Esophagus squamous epithelium (tissue), 5 donors: ENCODE measurements at regions not wholly inside any gene's neighbourhood (a gene's known extent, or its start where the extent isn't known, plus 50 kb on each side); places are given as distances from the start of the nearest gene placed in this dataset.
A peak's percentile ranks its signal among the peaks of the same experiment; 100 is the strongest.
"Not testable (repeated sequence)": the region's sequence is repeated elsewhere in the genome, so short reads cannot be mapped to it uniquely, and the experiment has no call there.

Source experiments
- DNase-seq: peaks from one replicate; lab custom pipeline; 2025; lab: John Stamatoyannopoulos, UW
- H3K27ac ChIP-seq, 4 donors: fragments of 200-600 bp; sonication (generic); one replicate each; pipeline ENCODE4 v1.5.1; 2016 to 2019; ENCODE audit warnings: mild to moderate bottlenecking in 1 of 4
- H3K27me3 ChIP-seq, 4 donors: fragments of 200-600 bp; sonication (generic); 1 replicate in 3 of 4; 2 replicates in 1 of 4; pipeline versions ENCODE4 v1.5.1 to v1.6.0; 2017 to 2021; ENCODE audit warnings: antibody characterized with exemption in 1 of 4
- H3K36me3 ChIP-seq, 3 donors: fragments of 200-600 bp; sonication (generic); one replicate each; pipeline ENCODE4 v1.5.1; 2016 to 2019
- H3K4me1 ChIP-seq, 3 donors: fragments of 200-600 bp; sonication (generic); one replicate each; pipeline ENCODE4 v1.5.1; 2017 to 2019
- H3K4me3 ChIP-seq, 4 donors: fragments of 200-600 bp; sonication (generic); 1 replicate in 3 of 4; 2 replicates in 1 of 4; pipeline ENCODE4 v1.5.1; 2016 to 2019; ENCODE audit warnings: mild to moderate bottlenecking in 2 of 4, moderate library complexity in 1 of 4
- H3K9me3 ChIP-seq, 3 donors: fragments of 200-600 bp; sonication (generic); one replicate each; pipeline ENCODE4 v1.5.1; 2016 to 2019
- POLR2A ChIP-seq, 4 donors: fragments of 450-650 bp; IDR thresholded peaks; one replicate each; pipeline ENCODE4 v1.6.1; 2017; ENCODE audit warnings: antibody characterized with exemption in 4 of 4, mild to moderate bottlenecking in 4 of 4, moderate library complexity in 3 of 4
- WGBS, 2 donors: methylation state at CpG; one replicate each; pipeline ENCODE4 v1.1.5; 2018; 5-methylcytosine and 5-hydroxymethylcytosine counted together
- intact Hi-C: fragments of 100-400 bp; cut with DNase I; formaldehyde crosslinking; loops from one replicate; pipeline ENCODE4 v1.15.0; 2022
- TF ChIP-seq, protein P1 (sequence below), 6 experiments: fragments of 450-650 bp in 4 of 6; fragments of 200-600 bp in 2 of 6; sonication (generic) in 2 of 6; IDR thresholded peaks; one replicate each; pipeline ENCODE4 v1.5.1; 2016 to 2019; ENCODE audit warnings: antibody characterized with exemption in 6 of 6, mild to moderate bottlenecking in 4 of 6, moderate library complexity in 4 of 6
- donor health status: DM: yes; HTN: yes; CAD: no.

- WGBS, 2 donors = 90% methylated on average over 2 of the region's 3 CpGs; no CpG with 5 or more reads in 1 of the 2 donors
Observed at GRCh38 chr5:21471691-21472090, 1381.5 kb downstream of the CDH12 start.

GRCh38 chr5:21469523-21470101, 1383.5 kb downstream of the CDH12 start:
- intact Hi-C loops, H3K27ac ChIP-seq, H3K27me3 ChIP-seq, H3K4me3 ChIP-seq, DNase-seq, H3K4me1 ChIP-seq, H3K9me3 ChIP-seq: not testable (repeated sequence)
- peaks cover 0 to 46% (median 0%) of the 10 kb centered on the region in 3 donors for H3K36me3 ChIP-seq
- TF ChIP-seq, protein P1, sequence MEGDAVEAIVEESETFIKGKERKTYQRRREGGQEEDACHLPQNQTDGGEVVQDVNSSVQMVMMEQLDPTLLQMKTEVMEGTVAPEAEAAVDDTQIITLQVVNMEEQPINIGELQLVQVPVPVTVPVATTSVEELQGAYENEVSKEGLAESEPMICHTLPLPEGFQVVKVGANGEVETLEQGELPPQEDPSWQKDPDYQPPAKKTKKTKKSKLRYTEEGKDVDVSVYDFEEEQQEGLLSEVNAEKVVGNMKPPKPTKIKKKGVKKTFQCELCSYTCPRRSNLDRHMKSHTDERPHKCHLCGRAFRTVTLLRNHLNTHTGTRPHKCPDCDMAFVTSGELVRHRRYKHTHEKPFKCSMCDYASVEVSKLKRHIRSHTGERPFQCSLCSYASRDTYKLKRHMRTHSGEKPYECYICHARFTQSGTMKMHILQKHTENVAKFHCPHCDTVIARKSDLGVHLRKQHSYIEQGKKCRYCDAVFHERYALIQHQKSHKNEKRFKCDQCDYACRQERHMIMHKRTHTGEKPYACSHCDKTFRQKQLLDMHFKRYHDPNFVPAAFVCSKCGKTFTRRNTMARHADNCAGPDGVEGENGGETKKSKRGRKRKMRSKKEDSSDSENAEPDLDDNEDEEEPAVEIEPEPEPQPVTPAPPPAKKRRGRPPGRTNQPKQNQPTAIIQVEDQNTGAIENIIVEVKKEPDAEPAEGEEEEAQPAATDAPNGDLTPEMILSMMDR (IDR thresholded peaks at IDR 0.05) = peak in 1 of 6 experiments; percentile 32
- 90 to 94% methylated on average over 3 of the region's 6 CpGs for WGBS, 2 donors

More at GRCh38 chr5:21471691-21472090, 1381.5 kb downstream of the CDH12 start:
- intact Hi-C loops, DNase-seq, H3K27ac ChIP-seq, H3K4me1 ChIP-seq, H3K27me3 ChIP-seq, H3K4me3 ChIP-seq, H3K9me3 ChIP-seq: not testable (repeated sequence)
- H3K36me3 ChIP-seq = peaks cover 0 to 36% (median 0%) of the 10 kb centered on the region in 3 donors

GRCh38 chr5:21467544-21467943, 1385.6 kb downstream of the CDH12 start:
- DNase-seq, H3K27me3 ChIP-seq, H3K9me3 ChIP-seq, H3K27ac ChIP-seq, H3K4me1 ChIP-seq, H3K4me3 ChIP-seq, intact Hi-C loops: not testable (repeated sequence)
- peaks cover 0 to 53% (median 0%) of the 10 kb centered on the region in 3 donors for H3K36me3 ChIP-seq
- 83 to 100% methylated on average over 1 of the region's 5 CpGs for WGBS, 2 donors

DNA sequence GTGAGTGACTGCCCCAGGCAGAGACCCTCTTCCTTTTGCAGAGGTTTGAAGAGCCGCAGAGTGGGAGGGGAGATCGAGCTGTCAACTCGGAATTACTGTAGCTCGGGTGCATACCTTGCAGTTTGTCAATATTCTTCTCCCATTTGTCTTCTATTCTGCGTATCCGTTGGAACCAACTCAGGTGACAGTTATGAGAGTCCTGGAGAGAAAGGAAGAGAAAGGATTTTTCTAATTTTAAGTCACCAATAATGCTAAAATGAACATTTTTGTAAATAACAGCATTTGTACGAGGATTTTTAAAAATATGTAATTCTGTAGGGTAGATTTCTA, 1393.4 kb downstream of the CDH12 start:
- WGBS, 2 donors = no CpG with 5 or more reads among the region's 7 CpGs
- H3K4me1 ChIP-seq, H3K27me3 ChIP-seq, intact Hi-C loops, DNase-seq, H3K9me3 ChIP-seq: not testable (repeated sequence)
- H3K4me3 ChIP-seq = peak overlapping the region; percentile 59 to 86 (median 81)
- H3K36me3 ChIP-seq = peaks cover 0 to 35% (median 0%) of the 10 kb centered on the region in 3 donors
- H3K27ac ChIP-seq = peak overlapping the region; percentile 67 to 83 (median 77)

DNA sequence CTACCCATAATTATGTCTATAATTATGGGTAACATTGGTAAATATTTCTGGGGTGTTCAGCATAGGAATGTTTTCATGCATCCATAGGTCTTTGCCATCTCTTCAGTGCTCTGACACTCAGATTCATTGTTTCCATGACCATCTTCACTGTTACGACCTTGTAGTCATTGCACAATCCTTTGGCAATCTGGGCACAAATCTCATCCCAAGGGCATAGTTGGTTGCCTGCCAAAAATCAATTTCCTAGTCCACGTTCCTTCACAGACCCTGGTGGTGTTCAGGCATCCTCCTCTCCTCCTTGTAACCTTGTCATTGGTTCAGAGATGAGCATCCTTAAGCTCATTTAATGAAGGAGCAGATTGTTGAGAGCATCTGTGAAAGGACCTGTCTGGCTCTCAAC, 1400.7 kb downstream of the CDH12 start:
- DNase-seq = no peak
- H3K36me3 ChIP-seq = no peaks in the 10 kb centered on the region
- peaks cover 0 to 5% (median 0%) of the 10 kb centered on the region in 4 donors for H3K27me3 ChIP-seq
- H3K4me1 ChIP-seq = no peaks in the 10 kb centered on the region
- H3K27ac ChIP-seq = no peak overlapping the region
- no peaks in the 10 kb centered on the region for H3K9me3 ChIP-seq
- 22 to 23% methylated on average over 2 of the region's 2 CpGs for WGBS, 2 donors
- TF ChIP-seq, protein P1 (IDR thresholded peaks at IDR 0.05) = no peak
- TF ChIP-seq POLR2A (IDR thresholded peaks at IDR 0.05) = no peak
- intact Hi-C loops = no loop called here
- H3K4me3 ChIP-seq = no peak overlapping the region

GRCh38 chr5:21432646-21433045, 1420.5 kb downstream of the CDH12 start:
- WGBS, 2 donors = 43 to 45% methylated on average over 2 of the region's 2 CpGs
- no peak for DNase-seq
- Histone ChIP-seq H3K27ac (no peak overlapping the region), H3K4me3 (no peak overlapping the region), H3K27me3 (no peaks in the 10 kb centered on the region), H3K9me3 (no peaks in the 10 kb centered on the region), H3K36me3 (no peaks in the 10 kb centered on the region), H3K4me1 (no peaks in the 10 kb centered on the region)
- no peak for TF ChIP-seq POLR2A (IDR thresholded peaks at IDR 0.05)
- TF ChIP-seq, protein P1 (IDR thresholded peaks at IDR 0.05) = no peak
- intact Hi-C loops = no loop called here

DNA sequence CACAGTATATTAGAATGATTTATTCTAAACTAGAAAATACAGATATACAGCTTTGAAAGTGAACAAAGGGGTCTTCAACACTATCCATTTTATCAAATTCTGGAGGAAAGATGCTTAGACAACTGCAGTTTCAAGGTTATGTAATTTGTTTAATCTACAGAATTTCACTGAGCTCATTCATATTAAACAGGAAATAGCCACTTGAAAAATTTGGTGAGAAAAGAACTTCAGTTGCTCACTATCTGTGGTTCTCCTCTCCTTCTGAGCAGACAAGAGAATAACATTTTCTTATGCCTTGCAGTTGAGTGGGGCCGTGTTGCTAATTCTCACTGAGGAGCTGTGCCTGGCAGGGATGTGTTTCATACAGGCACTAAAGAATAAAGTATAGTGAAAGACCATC, 1428.2 kb downstream of the CDH12 start:
- TF ChIP-seq POLR2A (IDR thresholded peaks at IDR 0.05) = no peak
- TF ChIP-seq, protein P1 (IDR thresholded peaks at IDR 0.05) = no peak
- Histone ChIP-seq H3K27me3 (no peaks in the 10 kb centered on the region), H3K9me3 (no peaks in the 10 kb centered on the region), H3K4me1 (no peaks in the 10 kb centered on the region), H3K27ac (no peak overlapping the region), H3K4me3 (no peak overlapping the region), H3K36me3 (no peaks in the 10 kb centered on the region)
- intact Hi-C loops = no loop called here
- DNase-seq = no peak
- 43 to 58% methylated on average over 1 of the region's 1 CpG for WGBS, 2 donors
